ENCODE measurements at regions not wholly inside any gene's neighbourhood (a gene's known extent, or its start where the extent isn't known, plus 50 kb on each side); places are given as distances from the start of the nearest gene placed in this dataset.
A peak's percentile ranks its signal among the peaks of the same experiment; 100 is the strongest.
"Not testable (repeated sequence)": the region's sequence is repeated elsewhere in the genome, so short reads cannot be mapped to it uniquely, and the experiment has no call there.

DNA sequence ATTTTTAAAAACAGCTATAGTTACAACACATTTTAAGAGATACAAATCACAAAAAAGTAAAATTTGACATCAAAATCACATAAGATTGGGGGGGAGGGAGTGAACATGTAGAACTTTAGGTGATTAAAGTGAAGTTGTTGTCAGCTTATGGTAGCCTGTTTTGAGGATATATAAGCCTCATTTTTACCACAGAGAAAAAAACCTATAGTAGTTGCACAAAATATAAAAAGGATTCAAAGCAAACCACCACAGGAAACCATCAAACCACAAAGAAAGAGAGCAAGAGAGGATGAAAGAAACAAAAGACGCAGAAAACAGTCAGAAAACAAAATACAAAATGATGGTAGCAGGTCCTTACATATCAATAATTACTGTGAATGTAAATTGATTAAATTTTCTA is 291.9 kb upstream of the DEPDC1 start:
- no peak for DNase-seq

DNA sequence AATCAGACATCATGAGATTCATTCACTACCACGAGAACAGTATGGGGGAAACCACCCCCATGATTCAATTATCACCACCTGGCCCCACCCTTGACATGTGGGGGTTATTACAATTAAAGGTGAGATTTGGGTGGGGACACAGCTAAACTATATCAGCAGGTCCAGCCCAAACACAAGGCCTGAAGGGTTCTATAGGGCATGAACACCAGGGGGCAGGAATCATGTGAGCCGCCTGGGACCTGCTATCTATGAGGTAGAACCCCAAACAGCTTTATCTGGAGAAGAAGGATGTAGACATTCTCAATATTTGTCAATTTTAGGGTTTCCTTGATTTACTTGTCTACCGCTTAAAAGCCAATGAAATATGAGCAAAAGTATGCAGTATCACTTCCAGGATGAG is 294.9 kb upstream of the DEPDC1 start:
- no peak for DNase-seq

GRCh38 chr1:68795956-68796355 is 299.1 kb upstream of the DEPDC1 start:
- DNase-seq = no peak

DNA sequence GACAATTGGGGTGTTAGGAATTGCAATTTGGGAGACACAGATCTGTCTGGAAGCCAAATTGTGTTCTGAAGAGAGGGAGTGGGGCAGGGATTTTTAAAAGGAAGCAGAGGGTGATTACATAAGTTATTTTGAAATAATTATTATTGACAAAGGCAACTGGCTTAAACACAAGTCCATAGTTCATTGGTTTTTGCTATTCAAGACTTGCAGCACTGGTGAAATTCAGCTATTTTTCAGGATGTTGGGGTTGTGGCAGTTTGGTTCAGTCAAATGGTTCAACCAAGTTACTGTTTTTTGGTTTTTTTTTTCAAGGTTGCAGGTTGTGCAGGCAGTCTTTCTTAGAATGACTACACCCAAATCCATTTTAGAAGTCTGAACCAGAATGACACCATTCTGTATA is 300.0 kb upstream of the DEPDC1 start:
- no peak for DNase-seq

- no peak for DNase-seq
These were observed 301.2 kb upstream of the DEPDC1 start for GRCh38 chr1:68798071-68798470.

GRCh38 chr1:68799096-68799495 is 302.2 kb upstream of the DEPDC1 start:
- no peak for DNase-seq

DNA sequence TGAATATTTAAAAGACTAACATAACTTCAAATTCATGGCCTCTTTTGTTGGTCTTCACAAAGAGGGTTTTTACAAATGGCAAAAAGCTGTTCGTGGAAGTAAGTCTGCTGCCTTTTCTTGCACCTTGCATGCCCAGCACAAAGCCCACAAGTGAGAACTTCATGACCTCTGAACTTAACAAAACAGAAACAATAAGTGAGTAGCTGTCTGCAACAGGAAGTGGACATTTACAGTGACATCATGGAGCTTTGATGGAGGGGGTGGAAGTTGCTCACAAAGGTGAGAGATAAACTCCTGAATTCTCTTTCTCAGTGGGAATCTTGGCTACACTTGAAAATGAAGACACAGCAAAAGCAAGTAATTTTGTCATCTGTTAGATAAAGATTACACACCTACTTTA is 303.3 kb upstream of the DEPDC1 start:
- no peak for DNase-seq

- DNase-seq = no peak
These were observed 304.6 kb upstream of the DEPDC1 start for GRCh38 chr1:68801440-68801839.

DNA sequence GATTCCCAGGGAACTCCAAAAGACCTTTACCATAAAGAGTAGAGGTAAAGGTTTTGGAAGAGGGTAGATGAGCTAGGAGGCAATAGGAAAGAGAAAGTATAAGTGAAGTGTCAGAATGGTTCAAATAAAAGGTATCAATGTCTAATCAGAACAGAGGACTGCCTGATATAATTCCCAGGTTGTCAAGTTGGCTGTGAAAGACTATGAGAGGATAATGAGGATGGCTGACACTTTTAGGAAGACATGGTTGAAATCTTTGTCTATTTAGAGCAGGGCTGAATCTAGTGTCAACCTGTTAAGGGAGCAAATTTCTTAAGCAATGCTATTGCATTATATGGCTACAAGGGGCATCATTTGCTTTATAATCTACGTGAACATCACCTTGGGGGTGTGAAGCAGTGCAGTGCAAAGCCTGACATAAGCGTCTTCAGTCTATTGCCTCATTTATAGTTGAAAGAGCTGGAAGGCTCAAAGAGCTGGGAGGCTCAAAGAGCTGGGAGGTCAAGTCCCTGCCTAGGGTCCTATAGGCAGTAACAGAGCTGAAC is 308.3 kb upstream of the DEPDC1 start:
- DNase-seq = no peak

- DNase-seq = no peak
These were observed 311.5 kb upstream of the DEPDC1 start for GRCh38 chr1:68808351-68808750.

DNA sequence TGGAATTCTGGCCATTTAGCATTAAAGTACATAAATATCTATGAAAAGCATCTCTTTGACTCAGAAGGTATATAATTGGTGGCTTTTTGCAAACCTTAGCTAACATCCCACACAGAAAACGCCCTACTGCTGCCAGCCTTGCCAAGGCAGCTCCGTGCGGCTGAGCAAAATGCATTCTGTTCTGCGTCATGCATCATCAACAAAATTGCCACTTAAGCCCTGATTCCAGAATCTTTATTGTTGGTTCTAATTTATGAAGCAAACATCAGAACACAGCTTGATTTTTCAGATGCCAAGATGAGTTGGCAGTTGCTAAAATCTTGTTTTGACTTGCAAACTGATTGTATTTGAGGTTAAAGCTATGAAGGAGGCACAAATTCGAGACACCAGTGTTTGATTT is 314.9 kb upstream of the DEPDC1 start:
- peak; percentile 8 for DNase-seq

DNA sequence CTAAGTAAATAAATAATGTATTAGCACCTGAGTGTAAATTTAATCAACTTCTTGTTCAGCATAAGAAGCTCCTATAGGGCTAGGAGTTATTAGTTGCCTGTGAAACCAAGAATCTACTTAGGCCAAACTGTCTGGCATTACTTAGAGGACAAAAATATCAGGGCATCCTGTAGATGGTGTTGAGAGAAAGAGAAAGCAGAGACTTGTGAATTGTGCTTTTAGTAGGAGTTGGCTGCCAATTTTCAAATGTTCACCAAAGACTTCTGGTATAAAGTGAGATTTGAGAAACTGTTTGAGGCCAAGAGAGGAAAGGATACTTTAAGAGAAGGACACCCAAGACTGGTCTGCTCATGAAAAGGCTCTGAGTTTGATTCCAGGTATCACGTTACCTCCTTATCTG is 315.5 kb upstream of the DEPDC1 start:
- DNase-seq = peak; percentile 3

DNA sequence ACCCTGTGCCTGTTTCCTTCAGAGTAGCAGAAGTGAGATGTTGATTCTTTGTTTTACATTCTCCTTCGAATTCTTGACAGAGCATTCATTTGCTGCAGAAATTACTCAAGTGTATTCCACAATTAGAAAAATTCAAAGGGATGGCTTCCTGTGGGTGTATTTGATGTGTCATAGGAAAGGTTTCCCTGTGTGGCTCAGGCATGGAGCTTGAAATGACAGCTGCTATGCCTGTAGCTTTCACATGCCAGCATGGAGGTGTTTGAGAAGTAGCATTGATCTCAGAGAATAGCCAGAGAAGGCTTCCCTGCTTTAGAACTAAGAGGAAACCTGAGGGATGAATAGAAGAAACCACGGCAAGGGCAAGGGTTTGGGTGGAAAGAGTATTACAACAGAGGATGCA is 317.2 kb upstream of the DEPDC1 start:
- no peak for DNase-seq

- DNase-seq = no peak
These were observed 318.8 kb upstream of the DEPDC1 start for GRCh38 chr1:68815632-68816031.

GRCh38 chr1:68817505-68818210 is 320.8 kb upstream of the DEPDC1 start:
- not testable (repeated sequence) for DNase-seq

DNA sequence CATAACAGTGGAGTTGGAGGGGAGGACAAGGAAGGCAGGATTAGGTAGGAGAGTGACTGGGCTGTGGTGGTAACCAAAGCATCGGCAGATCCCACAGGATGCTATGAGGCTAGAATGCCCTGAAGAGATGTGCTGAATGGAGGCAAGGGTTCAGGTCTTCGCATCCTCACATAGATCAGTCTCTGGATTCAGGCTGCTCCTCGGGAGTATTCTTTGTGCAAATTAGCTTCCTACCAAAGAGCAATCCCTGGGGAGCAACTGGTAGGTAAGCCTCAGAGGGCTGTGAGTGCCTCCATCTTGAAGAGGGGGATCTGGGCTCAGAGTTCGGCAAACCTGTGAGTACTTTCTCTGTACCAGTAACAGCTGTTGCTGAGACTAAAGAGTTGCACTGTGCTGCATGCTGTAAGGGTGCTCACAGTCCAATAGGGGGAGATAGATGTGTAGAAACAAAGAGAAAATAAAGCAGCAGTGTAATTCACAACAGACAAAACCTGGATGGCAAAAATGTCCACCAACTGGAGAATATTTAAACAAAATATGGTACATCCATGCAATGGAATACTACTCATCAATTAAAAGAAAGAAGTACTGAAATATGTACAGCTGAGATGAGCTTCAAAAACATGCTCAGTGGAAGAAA is 322.4 kb upstream of the DEPDC1 start:
- DNase-seq = peak; percentile 33

GRCh38 chr1:68820151-68820550 is 323.3 kb upstream of the DEPDC1 start:
- DNase-seq = no peak

DNA sequence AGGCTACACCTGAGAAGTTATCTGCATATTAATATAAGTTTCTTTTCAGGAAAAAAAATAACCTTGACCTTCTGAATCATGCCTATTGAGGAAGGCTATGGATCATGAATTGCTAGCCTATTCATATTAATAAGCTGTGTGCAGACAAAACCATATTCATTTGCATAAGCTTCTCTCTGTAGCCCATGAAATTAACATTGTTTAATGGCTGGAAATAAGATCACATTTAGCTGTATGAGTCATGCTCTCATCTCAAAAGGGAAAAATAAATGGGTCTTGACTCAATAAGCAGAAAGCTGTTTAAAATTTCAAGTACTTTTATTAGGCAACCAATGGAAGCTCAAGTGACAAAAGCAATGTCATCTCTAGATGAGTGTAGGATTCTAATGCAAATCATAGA is 330.0 kb upstream of the DEPDC1 start:
- DNase-seq = no peak

DNA sequence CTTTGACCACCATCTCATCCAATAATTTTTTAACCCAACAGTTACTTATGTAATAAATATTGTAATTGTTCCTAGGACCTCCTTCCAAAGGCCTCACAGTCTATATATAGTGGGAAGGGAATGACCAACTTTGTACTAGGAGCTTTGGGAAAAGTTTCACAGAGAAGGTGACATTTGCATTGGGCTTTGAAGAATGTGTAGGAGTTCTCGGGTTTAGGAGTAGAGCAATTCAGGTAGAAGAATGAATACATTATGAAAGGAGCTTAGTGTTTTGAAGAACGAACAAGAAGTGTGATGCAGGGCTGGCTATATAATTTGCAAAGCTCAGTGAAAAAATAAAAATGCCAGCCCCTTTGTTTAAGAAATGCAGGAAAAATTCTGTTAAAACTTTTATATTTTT is 330.4 kb upstream of the DEPDC1 start:
- DNase-seq = no peak

- no peak for DNase-seq
These were observed 331.1 kb upstream of the DEPDC1 start for GRCh38 chr1:68828013-68828412.

DNA sequence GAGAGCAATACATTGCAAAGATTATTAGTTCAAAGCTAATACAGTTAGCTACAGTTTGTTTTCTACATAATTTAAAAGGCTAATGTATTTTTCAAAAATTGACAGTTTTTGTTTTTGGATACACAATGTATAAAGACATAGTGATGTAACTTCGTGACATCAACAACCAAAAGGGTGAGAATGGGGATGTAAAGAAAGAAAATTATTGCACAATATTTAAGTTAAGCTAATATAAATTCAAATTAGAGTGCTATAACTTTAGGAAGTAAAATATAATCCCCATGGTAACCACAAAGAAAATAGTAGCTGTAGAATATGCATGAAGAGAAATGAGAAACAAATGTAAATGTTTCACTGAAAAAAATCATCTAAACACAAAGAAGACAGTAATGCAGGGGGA is 334.4 kb upstream of the DEPDC1 start:
- DNase-seq = no peak

GRCh38 chr1:68848017-68848416 is 351.1 kb upstream of the DEPDC1 start:
- no peak for DNase-seq

DNA sequence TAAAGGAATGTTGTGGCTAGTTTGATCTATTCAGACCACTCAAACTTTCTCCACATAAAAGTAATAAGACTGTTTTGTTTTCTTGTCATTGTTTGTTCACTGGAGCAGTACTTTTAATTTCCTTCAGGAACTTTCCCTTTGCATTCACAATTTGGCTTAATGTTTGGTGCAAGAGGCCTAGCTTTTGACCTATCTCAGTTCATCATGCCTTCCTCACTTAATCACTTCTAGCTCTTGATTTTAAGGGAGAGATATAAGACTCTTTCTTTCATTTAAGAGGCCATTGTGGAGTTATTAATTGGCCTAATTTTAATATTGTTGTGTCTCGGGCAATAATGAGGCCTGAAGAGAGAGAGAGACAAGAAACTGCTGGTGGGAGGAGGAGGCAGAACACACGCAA is 371.7 kb upstream of the DEPDC1 start:
- no peak for DNase-seq

GRCh38 chr1:68873144-68873543 is 376.3 kb upstream of the DEPDC1 start:
- DNase-seq = no peak

All from NCI-H1694 treated with DMSO at 0.1 percent for 48 hours (cell line).